Nephron (organoid): ENCODE measurements at regions not wholly inside any gene's neighbourhood (a gene's known extent, or its start where the extent isn't known, plus 50 kb on each side); places are given as distances from the start of the nearest gene placed in this dataset.
A peak's percentile ranks its signal among the peaks of the same experiment; 100 is the strongest.

Source experiments
- H3K27ac Mint-ChIP-seq, 3 experiments: 2 replicates each; pipeline ENCODE4 v1.8.0; 2020; ENCODE audit warnings: mixed read lengths in 3 of 3, mild to moderate bottlenecking in 2 of 3, moderate library complexity in 1 of 3
- H3K27me3 Mint-ChIP-seq: 2 replicates; pipeline ENCODE4 v1.8.0; 2021; ENCODE audit warnings: low read depth, mild to moderate bottlenecking, moderate library complexity, mixed read lengths
- H3K36me3 Mint-ChIP-seq: 2 replicates; pipeline ENCODE4 v1.8.0; 2020; ENCODE audit warnings: low read depth, mixed read lengths
- H3K4me1 Mint-ChIP-seq: 2 replicates; pipeline ENCODE4 v1.8.0; 2020; ENCODE audit warnings: mixed read lengths
- H3K4me3 Mint-ChIP-seq, 3 experiments: 2 replicates each; pipeline ENCODE4 v1.8.0; 2020; ENCODE audit warnings: mild to moderate bottlenecking in 3 of 3, mixed read lengths in 3 of 3, moderate library complexity in 2 of 3
- H3K9me3 Mint-ChIP-seq: 2 replicates; pipeline ENCODE4 v1.8.0; 2020; ENCODE audit warnings: mixed read lengths
- CTCF ChIP-seq, 3 experiments: fragments of 200-600 bp; sonication (generic); IDR thresholded peaks; one replicate each; pipeline ENCODE4 v1.5.0; 2021; ENCODE audit warnings: antibody characterized with exemption in 3 of 3; ENCODE audit not compliant: unreplicated experiment in 3 of 3

DNA sequence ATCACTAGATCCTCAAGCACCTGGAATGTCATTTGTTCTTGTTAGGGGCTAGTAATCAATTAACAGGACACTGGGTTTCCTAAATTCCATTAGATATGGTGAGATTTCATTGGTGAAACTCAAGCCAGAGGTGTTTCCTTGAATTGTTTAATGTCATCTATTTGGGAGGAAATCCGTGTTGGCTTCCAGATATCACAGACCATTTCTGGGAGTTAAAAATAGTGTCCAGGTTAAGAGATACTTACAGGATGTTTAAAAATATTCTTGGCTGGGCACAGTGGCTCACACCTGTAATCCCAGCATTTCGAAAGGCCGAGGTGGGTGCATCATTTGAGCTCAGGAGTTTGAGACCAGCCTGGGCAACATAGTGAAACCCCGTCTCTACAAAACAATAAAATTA lies 688.3 kb upstream of the WWC1 start:
- H3K4me1 Mint-ChIP-seq = peaks cover 12% of the 10 kb centered on the region
- H3K27me3 Mint-ChIP-seq = no peaks in the 10 kb centered on the region
- no peak for TF ChIP-seq CTCF (IDR thresholded peaks at IDR 0.05; ENCODE audit: unreplicated experiment in 3 of 3)
- H3K4me3 Mint-ChIP-seq = no peak overlapping the region
- H3K36me3 Mint-ChIP-seq = no peaks in the 10 kb centered on the region
- H3K27ac Mint-ChIP-seq = no peak overlapping the region
- no peaks in the 10 kb centered on the region for H3K9me3 Mint-ChIP-seq

GRCh38 chr5:167608390-167609272 lies 682.8 kb upstream of the WWC1 start:
- no peaks in the 10 kb centered on the region for H3K9me3 Mint-ChIP-seq
- H3K4me3 Mint-ChIP-seq = no peak overlapping the region
- no peaks in the 10 kb centered on the region for H3K36me3 Mint-ChIP-seq
- H3K27ac Mint-ChIP-seq = no peak overlapping the region
- no peaks in the 10 kb centered on the region for H3K27me3 Mint-ChIP-seq
- H3K4me1 Mint-ChIP-seq = no peaks in the 10 kb centered on the region
- no peak for TF ChIP-seq CTCF (IDR thresholded peaks at IDR 0.05; ENCODE audit: unreplicated experiment in 3 of 3)

DNA sequence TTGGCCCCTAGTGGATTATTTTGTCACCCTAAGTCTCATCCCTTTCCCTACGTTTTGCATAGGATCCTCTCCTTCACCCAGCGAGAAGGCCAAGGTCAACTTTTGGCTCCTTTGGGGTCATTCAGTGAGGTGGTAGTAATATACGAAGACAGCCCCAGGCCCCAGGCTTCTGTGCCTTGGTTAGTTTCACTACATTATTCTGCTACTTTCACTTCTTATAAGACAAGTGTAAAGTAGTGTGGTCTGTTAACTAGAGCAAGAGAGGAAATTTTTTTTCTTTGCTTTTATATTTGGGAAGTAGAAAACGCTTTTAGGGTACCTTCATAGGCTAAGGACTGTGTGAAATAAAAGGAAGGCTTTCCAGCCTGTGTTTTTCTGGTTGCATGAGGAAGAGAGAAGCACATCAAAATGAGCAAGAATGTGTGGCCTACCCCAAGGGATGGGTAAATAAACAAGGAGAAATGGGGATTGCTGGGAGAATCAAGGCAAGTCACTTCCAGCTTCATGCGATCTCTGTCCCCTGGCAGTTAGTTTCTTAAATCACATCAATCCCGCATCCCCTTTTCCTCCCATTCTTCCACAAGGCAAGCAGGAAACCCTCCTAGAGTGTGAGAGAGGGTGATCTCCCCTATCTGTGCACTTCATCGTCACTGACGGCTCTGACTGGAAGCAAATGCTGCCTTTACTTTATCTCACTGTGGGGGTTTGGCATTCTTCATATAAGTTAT lies 677.0 kb upstream of the WWC1 start:
- H3K9me3 Mint-ChIP-seq = no peaks in the 10 kb centered on the region
- H3K27me3 Mint-ChIP-seq = no peaks in the 10 kb centered on the region
- H3K4me1 Mint-ChIP-seq = peaks cover 8% of the 10 kb centered on the region
- H3K4me3 Mint-ChIP-seq = no peak overlapping the region
- TF ChIP-seq CTCF (IDR thresholded peaks at IDR 0.05; ENCODE audit: unreplicated experiment in 3 of 3) = no peak
- H3K27ac Mint-ChIP-seq = peak overlapping the region in 2 of 3 experiments; percentile 5 to 67
- no peaks in the 10 kb centered on the region for H3K36me3 Mint-ChIP-seq

DNA sequence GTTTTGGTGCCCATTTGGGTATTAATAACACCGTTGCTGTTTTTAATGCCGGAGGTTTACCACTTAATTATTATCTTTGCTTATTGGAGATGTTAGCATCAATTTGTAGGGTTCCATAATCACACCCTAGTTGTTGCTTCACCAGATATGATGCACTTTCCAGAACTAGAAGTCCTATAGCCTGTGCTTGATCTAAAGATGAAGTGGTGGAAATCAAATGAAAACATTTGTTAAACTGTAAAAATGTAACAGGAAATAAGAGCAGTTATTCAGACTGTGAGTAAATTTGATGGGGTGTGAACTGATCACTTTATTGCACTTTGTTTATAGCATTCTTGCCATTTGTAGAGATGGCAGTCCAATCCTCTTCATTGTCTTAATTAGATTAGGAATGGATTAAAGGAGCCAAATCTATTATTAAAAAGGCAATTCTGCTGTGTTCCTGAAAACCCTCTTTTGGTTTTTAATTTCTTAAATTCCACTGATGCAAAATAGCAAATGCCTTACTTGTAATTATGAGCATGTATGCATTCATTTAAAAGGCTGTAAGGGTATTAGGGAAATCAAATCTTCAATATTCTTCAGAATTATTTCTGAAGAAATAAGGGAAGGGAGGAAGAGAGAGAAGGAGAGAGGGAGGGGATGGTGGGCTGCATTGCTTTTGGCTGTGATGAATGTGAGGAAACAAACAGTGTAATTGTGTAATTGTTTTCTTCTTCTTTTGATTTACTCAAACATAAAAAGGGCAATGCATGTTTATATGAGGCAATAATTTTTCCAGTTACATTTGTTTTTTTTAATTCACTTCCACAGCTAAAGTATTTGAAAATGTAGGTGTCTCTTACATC lies 675.2 kb upstream of the WWC1 start:
- H3K27me3 Mint-ChIP-seq = no peaks in the 10 kb centered on the region

GRCh38 chr5:167623354-167623753 lies 668.1 kb upstream of the WWC1 start:
- H3K36me3 Mint-ChIP-seq = no peaks in the 10 kb centered on the region
- no peak overlapping the region for H3K4me3 Mint-ChIP-seq
- no peak overlapping the region for H3K27ac Mint-ChIP-seq
- peaks cover 3% of the 10 kb centered on the region for H3K27me3 Mint-ChIP-seq
- H3K9me3 Mint-ChIP-seq = no peaks in the 10 kb centered on the region
- no peak for TF ChIP-seq CTCF (IDR thresholded peaks at IDR 0.05; ENCODE audit: unreplicated experiment in 3 of 3)
- H3K4me1 Mint-ChIP-seq = no peaks in the 10 kb centered on the region

More for the DNA sequence above, 675.2 kb upstream of the WWC1 start:
- peaks cover 8% of the 10 kb centered on the region for H3K4me1 Mint-ChIP-seq
- no peak for TF ChIP-seq CTCF (IDR thresholded peaks at IDR 0.05; ENCODE audit: unreplicated experiment in 3 of 3)
- H3K4me3 Mint-ChIP-seq = no peak overlapping the region
- H3K36me3 Mint-ChIP-seq = no peaks in the 10 kb centered on the region
- no peak overlapping the region for H3K27ac Mint-ChIP-seq
- H3K9me3 Mint-ChIP-seq = no peaks in the 10 kb centered on the region
